ENCODE measurements at regions not wholly inside any gene's neighbourhood (a gene's known extent, or its start where the extent isn't known, plus 50 kb on each side); places are given as distances from the start of the nearest gene placed in this dataset.

DNA sequence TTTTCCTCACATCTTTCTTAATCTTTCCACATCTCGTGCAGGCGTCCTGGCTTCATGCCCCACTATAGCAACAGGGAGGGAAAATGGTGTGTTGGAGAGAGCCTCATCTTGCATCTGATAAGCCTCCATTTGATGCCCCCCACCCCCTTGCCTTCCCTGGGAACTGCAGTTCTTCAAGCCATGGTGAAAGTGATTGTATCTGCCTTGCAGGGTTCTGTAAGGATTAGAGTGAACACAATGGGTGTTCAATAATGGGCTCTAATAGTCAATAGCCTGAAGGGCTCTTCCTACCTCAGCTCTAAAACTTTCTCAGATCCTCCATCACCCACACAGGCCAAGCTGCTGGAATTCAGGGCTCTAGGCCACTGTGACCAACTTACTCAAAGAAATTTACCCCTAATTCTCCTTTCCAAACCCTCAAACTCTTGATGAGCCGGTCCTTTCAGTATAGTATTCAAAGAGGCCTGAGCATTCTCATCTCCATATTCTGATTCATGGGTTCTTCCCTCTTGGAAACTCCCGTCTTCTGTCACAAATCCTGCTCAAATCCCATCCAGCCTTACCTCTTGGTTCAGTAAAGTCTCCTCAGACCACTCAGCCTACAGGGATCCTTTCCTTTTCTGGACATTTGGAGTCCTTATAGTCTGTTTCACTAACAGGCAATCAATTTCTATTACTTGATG lies 128.3 kb upstream of the TRIM2 start:
- Mint-ChIP-seq H3K9me3 (ENCODE audit: unreplicated experiment) (no peaks in the 10 kb centered on the region), H3K36me3 (ENCODE audit: unreplicated experiment) (no peaks in the 10 kb centered on the region), H3K4me3 (ENCODE audit: unreplicated experiment) (no peak overlapping the region), H3K27me3 (ENCODE audit: unreplicated experiment) (no peaks in the 10 kb centered on the region), H3K4me1 (ENCODE audit: unreplicated experiment) (no peaks in the 10 kb centered on the region), H3K27ac (ENCODE audit: unreplicated experiment) (no peak overlapping the region)
- peak; percentile 27 for DNase-seq (ENCODE audit: extremely low spot score, unreplicated experiment)
- TF ChIP-seq CTCF (IDR thresholded peaks at IDR 0.05), result no peak

DNA sequence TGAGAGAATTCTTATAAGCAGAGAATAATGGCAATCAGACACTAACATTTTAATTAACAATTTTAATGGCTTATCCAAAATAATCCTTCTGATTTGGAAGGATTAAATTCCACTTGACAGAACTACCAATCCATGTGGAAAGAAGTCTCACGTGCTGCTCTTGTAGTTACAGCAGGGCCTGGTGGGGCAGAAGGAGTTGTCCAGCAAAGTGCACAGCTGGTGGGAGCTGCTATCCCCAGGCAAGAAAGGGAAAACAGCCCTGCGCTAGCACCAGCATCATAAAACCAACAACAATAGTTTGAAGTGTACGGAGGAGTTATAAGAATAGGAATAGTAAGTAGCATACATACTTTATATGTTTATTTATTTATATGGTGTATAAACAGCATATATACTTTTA lies 127.4 kb upstream of the TRIM2 start:
- Mint-ChIP-seq H3K36me3 (ENCODE audit: unreplicated experiment) (no peaks in the 10 kb centered on the region), H3K4me1 (ENCODE audit: unreplicated experiment) (no peaks in the 10 kb centered on the region), H3K27me3 (ENCODE audit: unreplicated experiment) (no peaks in the 10 kb centered on the region), H3K27ac (ENCODE audit: unreplicated experiment) (no peak overlapping the region), H3K9me3 (ENCODE audit: unreplicated experiment) (no peaks in the 10 kb centered on the region), H3K4me3 (ENCODE audit: unreplicated experiment) (no peak overlapping the region)
- no peak for DNase-seq (ENCODE audit: extremely low spot score, unreplicated experiment)
- TF ChIP-seq CTCF (IDR thresholded peaks at IDR 0.05), result no peak

- no peak for TF ChIP-seq CTCF (IDR thresholded peaks at IDR 0.05)
- Mint-ChIP-seq H3K9me3 (ENCODE audit: unreplicated experiment) (no peaks in the 10 kb centered on the region), H3K4me1 (ENCODE audit: unreplicated experiment) (peaks cover 20% of the 10 kb centered on the region), H3K4me3 (ENCODE audit: unreplicated experiment) (no peak overlapping the region), H3K27me3 (ENCODE audit: unreplicated experiment) (no peaks in the 10 kb centered on the region), H3K27ac (ENCODE audit: unreplicated experiment) (no peak overlapping the region), H3K36me3 (ENCODE audit: unreplicated experiment) (no peaks in the 10 kb centered on the region)
- DNase-seq (ENCODE audit: extremely low spot score, unreplicated experiment), result peak; percentile 38
These were observed 124.3 kb upstream of the TRIM2 start for GRCh38 chr4:153079857-153080391.

DNA sequence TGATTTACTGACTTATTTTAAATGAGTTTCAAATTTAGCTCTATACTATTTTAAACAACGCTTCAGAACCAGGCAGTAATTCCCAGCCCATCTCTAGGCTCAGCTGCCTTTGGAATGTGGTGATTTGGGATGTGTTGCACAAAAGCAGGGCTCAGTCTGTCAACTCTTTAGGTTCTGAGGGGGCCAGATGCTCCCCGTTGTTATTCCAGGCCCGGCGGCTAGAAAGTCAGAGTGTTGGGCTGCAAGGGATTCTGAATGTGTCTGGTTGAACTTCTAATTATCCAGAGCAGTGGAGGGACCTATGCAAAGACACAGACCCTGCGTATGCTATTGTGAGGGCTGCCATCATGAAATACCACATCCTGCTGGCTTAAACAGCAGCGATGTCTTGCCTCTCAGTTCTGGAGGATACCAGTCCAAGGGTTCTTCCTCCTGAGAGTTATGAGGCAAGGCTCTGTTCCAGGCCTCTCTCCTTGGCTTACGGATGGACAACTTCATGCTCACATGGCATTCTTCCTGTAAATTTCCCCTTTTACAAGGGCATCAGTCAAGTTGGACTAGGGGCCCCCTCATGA lies 123.2 kb upstream of the TRIM2 start:
- H3K4me1 Mint-ChIP-seq (ENCODE audit: unreplicated experiment), result peaks cover 30% of the 10 kb centered on the region
- no peaks in the 10 kb centered on the region for H3K9me3 Mint-ChIP-seq (ENCODE audit: unreplicated experiment)
- H3K27me3 Mint-ChIP-seq (ENCODE audit: unreplicated experiment), result no peaks in the 10 kb centered on the region
- TF ChIP-seq CTCF (IDR thresholded peaks at IDR 0.05), result no peak
- H3K27ac Mint-ChIP-seq (ENCODE audit: unreplicated experiment), result no peak overlapping the region
- no peaks in the 10 kb centered on the region for H3K36me3 Mint-ChIP-seq (ENCODE audit: unreplicated experiment)
- DNase-seq (ENCODE audit: extremely low spot score, unreplicated experiment), result peak; percentile 56
- H3K4me3 Mint-ChIP-seq (ENCODE audit: unreplicated experiment), result no peak overlapping the region

GRCh38 chr4:153081693-153082092 lies 122.5 kb upstream of the TRIM2 start:
- H3K4me1 Mint-ChIP-seq (ENCODE audit: unreplicated experiment), result peaks cover 30% of the 10 kb centered on the region
- H3K36me3 Mint-ChIP-seq (ENCODE audit: unreplicated experiment), result no peaks in the 10 kb centered on the region
- no peak overlapping the region for H3K4me3 Mint-ChIP-seq (ENCODE audit: unreplicated experiment)
- H3K27ac Mint-ChIP-seq (ENCODE audit: unreplicated experiment), result no peak overlapping the region
- no peak for TF ChIP-seq CTCF (IDR thresholded peaks at IDR 0.05)
- peak; percentile 53 for DNase-seq (ENCODE audit: extremely low spot score, unreplicated experiment)
- no peaks in the 10 kb centered on the region for H3K27me3 Mint-ChIP-seq (ENCODE audit: unreplicated experiment)
- H3K9me3 Mint-ChIP-seq (ENCODE audit: unreplicated experiment), result no peaks in the 10 kb centered on the region

Data from osteocyte (in vitro differentiated cells).